Right lung (tissue), 2 donors: ENCODE measurements at regions not wholly inside any gene's neighbourhood (a gene's known extent, or its start where the extent isn't known, plus 50 kb on each side); places are given as distances from the start of the nearest gene placed in this dataset.

ENCODE experiments used
- DNase-seq, 2 donors: peaks; one replicate each; pipeline ENCODE4 v3.0.0-alpha.2; 2013

DNA sequence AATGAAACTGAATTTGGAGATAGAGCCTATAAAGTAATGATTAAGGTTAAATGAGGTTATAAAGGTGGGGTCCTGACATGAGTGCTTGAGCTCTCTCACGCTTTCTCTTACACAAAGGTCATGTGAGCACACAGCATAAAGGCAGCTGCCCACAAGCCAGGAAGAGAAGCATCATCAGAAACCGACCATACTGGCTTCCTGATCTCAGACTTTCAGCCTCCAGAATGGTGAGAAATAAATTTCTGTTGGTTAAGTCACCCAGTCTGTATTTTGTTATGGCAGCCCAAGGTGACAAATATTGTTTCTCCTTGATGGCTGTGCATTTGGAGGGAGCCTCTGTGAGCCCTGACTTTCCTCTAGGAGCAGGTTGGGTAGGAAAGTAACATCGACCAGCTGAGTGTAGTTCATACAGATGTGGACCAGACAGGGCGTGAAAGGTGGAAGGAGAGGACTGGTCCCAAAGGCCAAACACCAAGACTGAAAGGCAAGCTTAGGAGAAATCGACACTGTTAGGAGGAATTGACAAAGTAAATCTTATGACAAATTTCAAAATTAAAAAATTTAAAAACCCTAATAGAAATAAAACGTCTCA is 97.6 kb upstream of the SLC38A2 start:
- no peak for DNase-seq

DNA sequence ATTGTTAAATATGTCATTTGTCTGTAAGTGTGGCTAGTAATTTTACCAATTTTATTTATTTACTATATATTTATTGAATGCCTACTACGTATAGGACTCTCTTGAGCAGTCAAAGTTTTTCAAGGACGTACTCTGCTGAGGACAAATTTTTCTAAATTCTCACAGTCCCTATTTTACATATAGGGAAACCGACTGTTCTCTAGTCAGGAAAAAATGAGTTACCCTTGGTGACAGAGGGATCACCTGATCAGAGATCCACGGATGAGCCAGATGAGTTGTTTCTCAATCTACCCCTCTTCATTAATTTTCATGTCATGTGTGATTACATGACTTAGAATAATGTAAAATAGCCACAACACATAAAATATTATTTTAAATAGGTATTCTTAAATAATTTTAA is 96.2 kb upstream of the SLC38A2 start:
- DNase-seq: no peak

DNA sequence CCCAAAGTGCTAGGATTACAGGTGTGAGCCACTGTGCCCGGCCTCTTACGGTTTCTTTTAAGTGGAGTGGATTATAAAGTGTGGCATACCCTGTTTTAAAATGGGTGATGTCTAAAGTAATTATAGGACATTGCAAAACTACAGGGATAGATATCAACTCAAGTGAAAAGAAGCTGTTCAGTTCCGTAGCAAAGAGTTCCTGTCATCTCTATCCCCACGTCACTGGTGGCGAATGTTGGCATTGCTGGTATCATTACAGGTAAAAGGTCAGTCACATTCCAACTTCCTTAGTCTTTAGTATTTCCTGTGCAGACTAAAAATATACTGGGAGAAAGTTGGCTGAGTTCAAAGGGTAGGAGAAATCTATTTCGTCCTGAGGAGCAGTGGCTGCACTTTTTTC is 95.6 kb upstream of the SLC38A2 start:
- no peak for DNase-seq

DNA sequence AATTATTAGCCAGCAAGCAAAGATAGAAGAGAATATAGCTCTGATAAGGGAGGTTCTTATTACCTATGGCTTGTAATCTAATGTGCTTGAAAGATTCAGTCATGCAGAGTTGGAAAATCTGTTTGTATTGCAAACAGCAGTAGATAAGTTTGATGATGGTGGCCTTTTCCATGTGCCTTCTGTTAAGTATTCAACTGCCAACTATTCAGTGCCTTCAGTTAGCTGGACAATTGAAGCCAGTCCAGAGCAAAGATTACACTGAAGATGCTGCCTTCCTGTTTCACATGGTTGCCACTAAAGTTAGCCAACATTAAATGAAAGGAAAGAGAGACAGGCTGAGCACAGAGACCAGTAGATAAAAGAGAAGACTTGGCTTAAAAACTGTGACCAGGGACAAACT is 92.7 kb upstream of the SLC38A2 start:
- DNase-seq: no peak

DNA sequence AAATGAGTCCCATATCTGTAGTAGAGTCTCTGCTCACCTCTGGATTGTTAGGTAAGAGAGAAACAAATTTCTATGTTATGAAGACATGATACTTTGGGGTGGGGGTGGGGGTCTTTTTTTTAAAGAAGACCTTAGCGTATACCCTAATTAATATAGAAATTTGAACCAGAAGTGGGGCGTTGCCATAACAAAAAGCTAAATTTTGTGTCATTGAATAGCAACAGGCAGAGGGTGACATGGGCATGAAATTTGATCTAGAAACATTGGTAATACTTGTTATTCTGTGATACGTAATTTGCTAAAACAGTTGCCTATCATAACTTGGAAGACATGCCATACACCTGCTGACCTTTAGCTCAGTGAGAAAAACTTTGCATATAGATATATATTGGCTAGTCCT is 92.3 kb upstream of the SLC38A2 start:
- no peak for DNase-seq

DNA sequence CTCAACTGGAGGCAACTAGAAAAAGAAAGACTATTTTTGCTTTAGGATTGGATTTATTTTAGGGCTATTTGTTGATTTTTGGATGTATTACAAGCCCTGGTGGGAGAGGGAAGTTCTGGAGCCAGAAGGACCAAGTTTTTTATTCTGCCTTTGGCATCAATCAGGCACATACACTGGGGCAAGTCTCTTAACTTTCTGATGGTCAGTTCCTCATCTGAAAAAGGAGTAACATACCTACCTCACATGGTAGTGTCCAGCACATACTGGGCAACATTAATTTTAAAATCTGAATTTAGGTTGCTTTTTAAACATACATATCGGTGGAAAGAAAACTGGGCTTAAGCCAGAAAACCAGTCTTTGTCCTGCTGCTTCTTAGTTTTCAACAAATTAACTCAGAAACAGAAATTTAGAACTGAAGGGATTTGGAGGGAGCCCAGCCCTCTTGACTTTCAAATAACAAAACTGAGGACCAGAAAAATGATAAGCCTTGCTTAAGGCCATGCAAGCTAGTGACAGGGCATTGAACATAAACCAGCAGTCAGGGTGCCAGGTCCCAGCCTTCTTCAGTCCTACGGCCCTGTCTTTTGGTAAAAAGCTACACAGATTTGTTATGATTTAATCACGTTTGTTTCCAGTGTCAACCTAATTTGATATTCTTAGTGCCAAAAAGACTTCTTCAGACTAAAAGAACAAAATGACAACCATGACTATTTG is 90.2 kb upstream of the SLC38A2 start:
- no peak for DNase-seq

DNA sequence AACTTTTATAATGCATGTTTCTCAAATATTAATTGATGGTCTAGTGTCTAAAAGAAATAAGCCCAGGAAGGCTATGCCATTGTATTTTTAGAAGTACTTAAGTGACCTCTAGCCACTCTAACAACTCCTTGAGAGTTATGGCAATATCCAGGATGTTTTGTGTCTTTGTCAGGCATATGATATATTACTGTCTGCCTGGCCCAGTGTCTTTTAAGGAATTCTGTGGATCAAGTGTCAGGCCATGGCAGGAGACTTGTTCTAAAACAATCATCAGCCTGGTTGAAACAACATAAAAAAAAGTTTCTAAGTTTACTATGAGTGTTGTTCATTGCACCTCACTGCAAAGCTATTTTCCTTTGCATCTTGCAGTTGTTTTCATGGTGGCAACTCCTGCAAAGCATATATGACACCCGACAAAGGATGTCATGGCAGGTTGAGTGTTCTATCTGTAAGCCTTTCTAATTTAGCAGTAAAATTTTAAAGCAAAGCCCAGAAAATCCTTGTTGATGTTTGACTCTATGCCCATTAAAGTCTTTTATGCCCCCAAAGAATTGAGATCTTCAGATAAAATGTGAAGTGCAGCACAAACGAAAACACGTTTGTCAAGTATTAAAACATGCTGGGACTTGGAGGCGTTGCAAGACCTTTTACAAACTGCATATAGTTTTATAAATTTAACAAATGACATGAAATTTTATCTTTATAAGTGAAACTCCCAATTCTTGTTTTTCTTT is 89.5 kb upstream of the SLC38A2 start:
- DNase-seq: no peak

DNA sequence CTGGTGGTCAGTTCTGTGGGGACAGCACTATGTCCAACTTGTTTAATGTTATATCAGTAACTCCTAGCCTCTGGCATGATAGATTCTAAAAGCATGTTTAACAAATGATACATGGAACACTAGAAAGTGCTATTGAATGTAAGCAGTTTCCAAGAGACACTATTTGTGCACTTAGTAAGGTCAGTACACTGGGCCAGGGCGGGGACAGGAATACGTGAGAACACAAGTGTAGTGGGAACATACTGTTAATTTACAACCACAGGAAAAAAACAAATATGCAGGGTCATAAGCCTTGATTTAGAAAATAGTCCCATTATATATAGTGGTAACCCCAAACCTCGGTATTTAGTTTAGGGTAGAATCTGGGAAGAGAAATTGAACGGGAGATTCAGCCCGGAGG is 88.9 kb upstream of the SLC38A2 start:
- no peak for DNase-seq

DNA sequence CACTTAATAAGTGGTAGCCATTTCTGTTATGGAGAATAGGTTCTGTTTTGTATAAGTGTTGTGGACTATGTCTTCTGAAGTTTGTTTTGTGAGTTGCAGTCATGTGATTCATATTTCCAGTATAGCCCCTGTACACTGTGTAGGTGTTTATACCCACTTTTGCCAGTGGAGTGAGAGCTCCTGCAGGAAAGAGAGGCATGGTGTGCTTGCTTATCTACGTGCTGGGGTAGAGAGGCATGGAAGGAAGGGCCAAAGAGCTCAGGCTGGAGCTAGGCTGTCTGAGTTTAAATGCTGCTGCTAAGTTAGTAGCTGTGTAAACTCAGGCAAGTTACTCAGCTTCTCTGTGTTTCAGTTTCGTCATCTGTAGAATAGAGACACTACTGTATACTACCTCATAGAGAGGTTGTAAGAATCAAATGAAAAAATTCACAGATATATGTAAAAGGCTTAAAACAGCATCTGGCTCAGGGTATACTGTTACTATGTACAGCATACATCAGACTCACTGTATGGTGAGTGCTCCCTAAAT is 88.2 kb upstream of the SLC38A2 start:
- no peak for DNase-seq

DNA sequence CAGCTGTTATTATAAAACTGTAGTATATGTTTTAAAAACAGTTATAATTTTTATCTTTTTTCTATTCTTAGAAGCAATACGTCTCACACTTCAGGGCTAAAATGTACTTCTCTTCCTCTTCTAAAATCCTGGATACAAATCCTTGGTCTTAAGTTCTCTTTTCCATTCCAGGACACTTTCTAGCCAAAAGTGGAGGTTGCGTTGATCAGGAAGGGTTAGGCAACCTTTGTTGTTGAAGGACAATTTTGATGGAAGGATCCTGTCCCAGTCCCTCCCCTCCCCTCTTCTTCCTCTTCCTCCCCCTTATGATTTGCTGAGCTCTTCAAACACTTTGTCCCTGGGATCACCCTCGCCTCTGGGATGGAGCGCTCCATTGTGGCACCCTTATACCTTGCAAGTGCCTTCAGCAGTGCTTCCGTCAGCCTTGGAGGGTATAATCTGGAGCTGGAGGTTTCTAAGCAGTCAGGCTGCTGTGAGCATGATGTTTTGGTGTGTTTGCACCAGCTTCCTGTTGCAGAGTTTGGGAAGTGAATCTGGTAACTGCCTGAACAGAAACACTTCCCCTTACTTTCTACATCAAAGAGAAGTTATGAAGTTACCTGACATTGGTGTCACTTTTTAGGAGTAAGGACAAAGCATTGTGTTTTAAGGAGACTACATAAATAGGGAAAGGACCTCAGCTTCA is 87.4 kb upstream of the SLC38A2 start:
- DNase-seq: no peak

DNA sequence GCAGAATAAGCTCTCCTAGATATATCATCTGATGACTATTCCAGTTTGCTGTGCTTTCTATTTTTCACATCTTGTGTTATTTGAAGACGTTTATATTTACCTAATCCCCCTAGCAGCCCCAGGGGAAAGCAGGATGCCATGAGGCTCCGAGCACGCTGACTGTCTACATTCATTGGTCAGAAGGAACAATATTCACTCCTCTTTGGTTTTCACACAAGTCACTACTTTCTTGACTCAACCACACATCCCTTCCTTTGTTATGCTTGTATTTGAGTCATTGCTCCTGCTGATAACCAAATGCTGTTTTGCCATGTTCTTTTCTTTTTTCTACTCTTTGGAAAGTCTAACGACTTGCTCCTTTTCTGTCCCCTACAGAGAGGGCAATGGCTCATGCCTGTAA is 86.5 kb upstream of the SLC38A2 start:
- DNase-seq: no peak

DNA sequence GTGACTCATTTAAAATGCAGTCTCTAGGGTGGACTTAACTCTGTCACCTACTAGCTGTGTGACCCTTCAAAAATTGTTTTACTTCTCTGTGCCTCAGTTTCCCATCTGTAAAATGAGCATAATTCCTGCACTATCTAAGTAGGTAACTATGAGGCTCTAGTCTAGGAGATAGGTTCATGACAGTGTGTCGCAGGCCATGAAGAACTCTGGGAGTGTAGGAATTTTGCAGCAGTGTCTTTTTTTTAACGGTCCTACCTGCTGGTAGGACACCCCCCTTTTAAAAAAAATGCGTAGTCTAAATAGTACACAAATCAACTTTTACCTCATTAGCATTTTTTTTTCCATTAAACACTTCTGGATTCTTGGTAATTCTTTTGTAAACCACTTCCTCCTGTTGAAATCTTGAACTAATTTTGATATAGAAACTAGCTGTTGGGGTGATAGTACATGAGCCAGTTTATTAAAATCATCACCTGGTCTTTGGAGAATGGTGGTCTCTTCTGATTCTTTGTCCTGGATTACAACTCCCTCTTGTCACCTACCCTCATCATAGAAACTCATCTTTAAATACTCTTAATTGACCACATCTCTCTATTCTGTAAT is 86.0 kb upstream of the SLC38A2 start:
- no peak for DNase-seq

DNA sequence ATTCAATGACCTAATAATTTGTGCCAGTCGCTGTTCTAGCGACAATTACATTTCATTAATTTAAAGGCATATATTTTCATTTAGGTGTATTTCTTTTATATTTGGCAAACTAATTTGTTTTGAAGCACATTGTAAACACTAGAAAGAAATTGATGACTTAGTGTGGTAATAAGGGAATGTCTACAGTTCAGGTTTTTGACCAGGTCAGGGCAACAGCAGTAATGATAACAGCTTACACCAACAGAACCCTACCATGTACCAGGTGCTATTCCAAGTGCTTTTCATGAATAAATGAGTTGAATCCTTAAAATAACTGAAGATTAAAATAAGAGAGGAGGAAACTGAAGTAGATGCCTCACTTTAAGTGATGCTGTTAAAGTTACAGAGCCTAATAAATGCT is 85.4 kb upstream of the SLC38A2 start:
- DNase-seq: no peak

DNA sequence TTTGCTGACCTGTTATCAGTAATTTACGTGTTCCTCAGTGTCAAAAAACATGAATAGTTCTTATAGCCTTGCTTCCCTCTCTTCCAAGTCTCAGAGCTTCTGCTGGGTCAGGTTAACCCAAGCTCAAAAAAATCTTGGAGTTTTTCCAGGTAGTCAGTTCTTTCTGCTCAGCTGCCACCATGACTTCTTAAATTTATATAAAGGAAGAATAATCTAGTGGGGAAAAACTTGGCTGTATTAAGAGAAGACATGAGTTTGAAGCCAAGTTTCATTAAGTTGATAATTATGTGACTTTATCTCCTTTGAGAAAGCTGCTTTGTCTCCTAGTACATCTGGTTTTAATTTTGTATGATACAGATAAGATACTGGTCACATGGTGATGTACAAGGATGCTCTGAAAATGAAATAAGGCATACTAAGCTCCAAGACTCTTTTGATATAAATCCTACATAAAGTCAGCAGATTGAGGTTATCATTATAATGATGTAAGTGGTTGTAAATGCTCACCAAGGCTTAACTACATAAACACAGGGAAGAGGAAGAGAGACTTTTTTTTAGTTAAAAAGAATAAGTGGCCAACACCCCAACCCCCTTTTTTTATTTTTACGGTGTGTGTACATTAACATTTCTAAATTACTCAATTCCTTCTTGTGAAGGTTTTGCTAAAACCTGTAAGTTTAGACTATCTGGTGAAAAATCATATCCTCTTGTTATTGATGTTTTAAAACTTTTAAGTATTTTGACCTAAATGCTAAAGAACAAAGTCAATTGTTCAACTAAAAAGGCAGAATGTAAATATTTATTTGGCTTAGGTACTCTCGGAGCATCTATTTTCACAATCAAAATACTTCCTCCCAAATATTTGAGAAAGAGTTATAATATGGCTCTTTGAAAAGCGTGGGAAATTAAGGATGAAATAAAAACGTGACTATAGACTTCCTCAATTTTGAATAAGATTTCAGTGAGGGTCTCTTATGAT is 84.1 kb upstream of the SLC38A2 start:
- peak in 1 of 2 donors; percentile 55 for DNase-seq

DNA sequence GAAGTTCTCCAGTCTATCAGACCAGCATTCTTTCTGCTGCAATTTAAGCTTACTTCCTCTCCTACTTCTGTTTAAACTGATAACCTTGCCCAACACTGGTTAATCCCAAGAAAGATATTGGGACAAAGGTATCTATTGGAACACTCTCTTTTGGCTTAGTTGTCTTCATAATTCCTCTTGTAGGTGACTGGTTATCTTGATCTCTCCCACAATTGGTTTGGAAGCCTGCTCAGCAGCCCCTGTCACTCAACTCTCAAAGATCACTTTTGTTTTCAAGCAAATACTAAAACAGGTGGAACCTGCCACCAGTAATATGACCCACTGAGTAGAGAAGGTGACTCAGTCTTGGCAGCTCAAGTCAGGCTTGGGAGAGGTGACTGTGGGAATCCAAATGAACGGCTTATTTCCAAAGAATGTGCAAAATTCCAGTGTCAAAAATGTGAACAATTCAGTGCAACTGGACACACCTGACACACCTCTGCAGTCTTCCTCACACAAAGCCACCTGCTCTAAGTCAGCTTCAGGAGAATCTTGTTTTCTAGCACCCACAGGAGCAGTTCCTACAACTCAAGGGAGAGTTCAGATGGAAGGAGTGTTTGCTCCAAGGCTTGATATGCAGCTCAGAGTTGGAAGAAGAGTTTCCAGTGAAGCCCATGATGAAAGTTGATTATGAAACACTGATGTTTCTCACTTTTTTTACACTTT is 83.2 kb upstream of the SLC38A2 start:
- no peak for DNase-seq

DNA sequence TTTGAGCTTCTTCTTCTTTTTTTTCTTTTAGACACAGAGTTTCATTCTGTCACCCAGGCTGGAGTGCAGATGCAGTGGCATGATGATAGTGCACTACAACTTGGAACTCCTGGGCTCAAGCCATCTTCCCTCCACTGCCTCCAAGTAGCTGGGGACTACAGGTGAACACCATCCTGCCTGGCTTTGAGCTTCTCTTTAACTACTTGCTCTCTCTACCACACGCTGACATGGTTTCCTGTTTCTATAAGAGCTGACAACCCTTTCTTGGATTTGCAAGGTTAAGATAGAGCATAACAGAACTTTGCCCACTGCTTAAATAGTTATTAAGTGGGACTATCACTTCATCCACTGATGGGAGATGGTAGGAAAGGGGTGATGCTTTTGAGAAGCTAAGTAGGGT is 82.4 kb upstream of the SLC38A2 start:
- no peak for DNase-seq

DNA sequence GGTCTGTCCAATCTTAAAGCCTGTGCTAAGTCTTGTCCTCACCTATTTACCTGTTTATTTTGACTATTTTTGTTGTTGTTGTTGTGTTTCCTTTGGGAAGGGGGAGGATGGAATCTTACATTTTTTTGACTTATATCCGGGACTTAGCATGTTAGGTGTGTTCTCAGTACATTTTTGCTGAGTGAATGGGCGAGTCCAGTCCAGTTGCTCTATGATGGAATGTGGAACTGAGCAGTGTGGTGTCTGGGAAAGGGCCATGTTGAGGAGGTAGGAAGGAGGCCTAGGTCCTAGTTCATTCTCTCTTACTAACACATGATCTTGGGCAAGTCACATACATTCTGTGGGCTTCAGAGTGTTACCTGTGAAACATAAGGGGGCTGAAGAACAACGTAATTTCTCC is 80.9 kb upstream of the SLC38A2 start:
- no peak for DNase-seq

DNA sequence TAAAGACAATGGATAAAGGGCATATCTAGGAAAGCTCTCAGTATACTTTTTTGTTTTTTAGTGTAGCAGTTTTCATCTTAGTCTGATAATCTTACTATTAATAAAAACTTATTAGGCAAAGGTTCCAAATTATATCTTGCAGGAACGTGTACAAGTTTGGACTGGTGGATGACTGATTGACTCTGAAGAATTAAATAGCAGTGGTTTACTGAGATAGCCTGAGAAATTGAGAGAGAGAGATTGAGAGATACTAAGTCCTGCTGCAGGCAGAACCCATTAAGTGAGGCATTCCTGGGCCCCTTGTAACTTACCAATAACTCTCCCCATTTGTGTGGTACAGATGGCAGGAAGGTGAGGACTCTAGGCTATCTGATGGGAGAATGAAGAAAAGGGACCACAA is 80.2 kb upstream of the SLC38A2 start:
- no peak for DNase-seq

DNA sequence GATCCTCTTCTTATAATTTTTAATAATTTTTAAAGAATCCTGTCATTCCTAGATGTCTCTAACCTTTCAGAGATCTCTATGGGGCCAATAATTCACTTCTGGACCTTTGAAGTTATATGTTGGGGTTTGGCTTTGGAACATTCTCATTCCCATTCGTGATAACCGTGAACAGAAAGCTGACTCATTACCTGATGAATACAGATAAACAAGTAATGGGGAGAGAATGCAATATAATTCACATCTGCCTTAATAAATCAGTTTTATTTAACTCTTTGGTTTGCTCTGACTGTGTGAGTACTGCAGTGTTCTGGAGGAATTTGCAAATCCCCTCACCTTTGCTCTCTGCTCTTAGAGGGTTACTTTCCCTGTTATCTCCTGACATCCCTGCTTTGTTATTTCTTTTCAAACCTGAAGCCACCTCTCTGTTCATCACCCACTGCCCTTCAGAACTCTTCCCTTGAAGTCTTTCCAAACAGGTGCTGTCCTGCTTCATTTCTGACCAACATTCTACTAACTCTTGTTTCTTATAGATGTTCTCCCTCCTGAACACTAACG is 79.6 kb upstream of the SLC38A2 start:
- DNase-seq: no peak
